Keratinocyte (primary cell): ENCODE measurements at regions not wholly inside any gene's neighbourhood (a gene's known extent, or its start where the extent isn't known, plus 50 kb on each side); places are given as distances from the start of the nearest gene placed in this dataset.

Experiments
- DNase-seq: peaks from one replicate; pipeline ENCODE4 v3.0.0-alpha.2; 2011; ENCODE audit warnings: low read depth, missing footprints, low spot score
- FAIRE-seq: peaks from 2 replicates; lab custom pipeline; 2011; peaks lifted over from hg19 to GRCh38; lab: Jason Lieb, UNC
- H2AFZ ChIP-seq: 2 replicates; pipeline ENCODE4 v1.6.0; 2012; ENCODE audit warnings: low read length, control low read depth, inconsistent platforms; ENCODE audit not compliant: control insufficient read depth
- H3K27ac ChIP-seq: 2 replicates; pipeline ENCODE4 v1.5.1; 2011; ENCODE audit warnings: low read length; ENCODE audit not compliant: control insufficient read depth, insufficient read depth
- H3K27me3 ChIP-seq: 3 replicates; pipeline ENCODE4 v1.6.0; 2011; ENCODE audit warnings: low read length; ENCODE audit not compliant: control insufficient read depth, insufficient read depth; ENCODE audit errors: extremely low read depth
- H3K36me3 ChIP-seq, 2 experiments: 2 replicates in 1 of 2; 3 replicates in 1 of 2; pipeline ENCODE4 v1.5.1; 2011; ENCODE audit warnings: low read length in 2 of 2, mild to moderate bottlenecking in 1 of 2; ENCODE audit not compliant: control insufficient read depth in 2 of 2, insufficient read depth in 2 of 2; ENCODE audit errors: extremely low read depth in 1 of 2
- H3K4me1 ChIP-seq: 3 replicates; pipeline ENCODE4 v1.5.1; 2011; ENCODE audit warnings: low read length; ENCODE audit not compliant: control insufficient read depth, insufficient read depth; ENCODE audit errors: extremely low read depth
- H3K4me2 ChIP-seq: 3 replicates; pipeline ENCODE4 v1.6.0; 2011; ENCODE audit warnings: low read depth, low read length; ENCODE audit not compliant: control insufficient read depth, insufficient read depth; ENCODE audit errors: extremely low read depth
- H3K4me3 ChIP-seq, 3 experiments: fragments of 200-600 bp in 1 of 3; sonication (generic) in 1 of 3; 2 replicates in 2 of 3; 3 replicates in 1 of 3; pipeline ENCODE4 v1.5.1; 2011 to 2016; ENCODE audit warnings: low read length in 3 of 3, mild to moderate bottlenecking in 3 of 3, control low read depth in 2 of 3, inconsistent platforms in 1 of 3, low read depth in 1 of 3, mixed read lengths in 1 of 3, mixed run types in 1 of 3, moderate library complexity in 1 of 3; ENCODE audit not compliant: control insufficient read depth in 2 of 3, insufficient read depth in 2 of 3; ENCODE audit errors: extremely low read depth in 1 of 3
- H3K79me2 ChIP-seq: 2 replicates; pipeline ENCODE4 v1.6.0; 2012; ENCODE audit warnings: low read length; ENCODE audit not compliant: control insufficient read depth, insufficient read depth
- H3K9ac ChIP-seq: 3 replicates; pipeline ENCODE4 v1.6.0; 2011; ENCODE audit warnings: low read length; ENCODE audit not compliant: control insufficient read depth, insufficient read depth; ENCODE audit errors: extremely low read depth
- H3K9me1 ChIP-seq: 3 replicates; pipeline ENCODE4 v1.6.0; 2011; ENCODE audit warnings: low read length; ENCODE audit not compliant: control insufficient read depth, insufficient read depth; ENCODE audit errors: extremely low read depth
- H3K9me3 ChIP-seq: 2 replicates; pipeline ENCODE4 v1.5.1; 2012; ENCODE audit warnings: low read depth, low read length; ENCODE audit not compliant: control insufficient read depth
- H4K20me1 ChIP-seq: 3 replicates; pipeline ENCODE4 v1.6.0; 2011; ENCODE audit warnings: low read length; ENCODE audit not compliant: control insufficient read depth, insufficient read depth; ENCODE audit errors: extremely low read depth
- EZH2 ChIP-seq: IDR thresholded peaks from one replicate; pipeline ENCODE4 v1.6.1; 2012; ENCODE audit warnings: inconsistent platforms, mild to moderate bottlenecking, low read length, moderate library complexity
- dilution Hi-C: fragments of 300-500 bp; cut with MboI; formaldehyde crosslinking; loops from one replicate; pipeline ENCODE4 v1.7.0; 2020; ENCODE audit warnings: low sequenced_read_pairs; ENCODE audit not compliant: extremely low pct_ligation_motif_present
- TF ChIP-seq, protein P1 (sequence below), 3 experiments: IDR thresholded peaks in 1 of 3; conservative IDR thresholded peaks in 1 of 3; optimal IDR thresholded peaks in 1 of 3; 2 replicates in 2 of 3; 3 replicates in 1 of 3; pipeline versions ENCODE3 to v1.5.1; 2011; ENCODE audit warnings: low read length in 3 of 3, mild to moderate bottlenecking in 3 of 3, moderate library complexity in 2 of 3, control low read depth in 1 of 3, inconsistent platforms in 1 of 3; ENCODE audit not compliant: insufficient read depth in 2 of 3; ENCODE audit errors: extremely low read depth in 1 of 3

DNA sequence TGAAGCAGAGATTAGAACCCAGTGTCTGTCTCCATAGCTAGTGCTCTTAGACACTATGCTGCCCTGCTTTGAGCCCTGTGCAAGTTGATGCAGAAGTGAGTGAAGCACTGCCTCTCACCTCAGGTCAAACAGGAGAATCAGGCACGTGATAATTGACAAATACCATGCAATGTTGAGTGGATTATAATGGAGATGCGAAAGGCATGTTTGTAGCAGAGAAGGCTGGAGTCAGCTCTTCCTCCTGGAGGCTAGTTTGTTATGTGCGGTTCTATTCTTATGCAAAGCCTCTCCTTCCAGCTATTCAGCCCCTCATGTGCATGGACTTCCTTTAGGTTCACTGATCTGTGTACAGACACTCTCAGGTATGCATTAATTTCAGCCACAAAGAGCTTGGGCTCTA is 108.5 kb downstream of the MANEA start:
- Histone ChIP-seq H3K4me3 (no peak overlapping the region), H4K20me1 (no peaks in the 10 kb centered on the region), H3K79me2 (no peaks in the 10 kb centered on the region), H3K4me1 (no peaks in the 10 kb centered on the region), H3K9me1 (no peaks in the 10 kb centered on the region), H3K9ac (no peak overlapping the region), H3K27me3 (no peaks in the 10 kb centered on the region), H3K36me3 (no peaks in the 10 kb centered on the region), H3K27ac (no peak overlapping the region), H2AFZ (no peak overlapping the region), H3K9me3 (no peaks in the 10 kb centered on the region), H3K4me2 (no peak overlapping the region)
- FAIRE-seq (no peak), DNase-seq (no peak)
- TF ChIP-seq EZH2: no peak
- TF ChIP-seq, protein P1, sequence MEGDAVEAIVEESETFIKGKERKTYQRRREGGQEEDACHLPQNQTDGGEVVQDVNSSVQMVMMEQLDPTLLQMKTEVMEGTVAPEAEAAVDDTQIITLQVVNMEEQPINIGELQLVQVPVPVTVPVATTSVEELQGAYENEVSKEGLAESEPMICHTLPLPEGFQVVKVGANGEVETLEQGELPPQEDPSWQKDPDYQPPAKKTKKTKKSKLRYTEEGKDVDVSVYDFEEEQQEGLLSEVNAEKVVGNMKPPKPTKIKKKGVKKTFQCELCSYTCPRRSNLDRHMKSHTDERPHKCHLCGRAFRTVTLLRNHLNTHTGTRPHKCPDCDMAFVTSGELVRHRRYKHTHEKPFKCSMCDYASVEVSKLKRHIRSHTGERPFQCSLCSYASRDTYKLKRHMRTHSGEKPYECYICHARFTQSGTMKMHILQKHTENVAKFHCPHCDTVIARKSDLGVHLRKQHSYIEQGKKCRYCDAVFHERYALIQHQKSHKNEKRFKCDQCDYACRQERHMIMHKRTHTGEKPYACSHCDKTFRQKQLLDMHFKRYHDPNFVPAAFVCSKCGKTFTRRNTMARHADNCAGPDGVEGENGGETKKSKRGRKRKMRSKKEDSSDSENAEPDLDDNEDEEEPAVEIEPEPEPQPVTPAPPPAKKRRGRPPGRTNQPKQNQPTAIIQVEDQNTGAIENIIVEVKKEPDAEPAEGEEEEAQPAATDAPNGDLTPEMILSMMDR (optimal IDR thresholded peaks at IDR 0.05 in 1 of 3, IDR thresholded peaks at IDR 0.05 in 1 of 3, conservative IDR thresholded peaks at IDR 0.05 in 1 of 3; ENCODE audit: extremely low read depth in 1 of 3, insufficient read depth in 2 of 3, low read length in 3 of 3): no peak
- dilution Hi-C loops: no loop called here

DNA sequence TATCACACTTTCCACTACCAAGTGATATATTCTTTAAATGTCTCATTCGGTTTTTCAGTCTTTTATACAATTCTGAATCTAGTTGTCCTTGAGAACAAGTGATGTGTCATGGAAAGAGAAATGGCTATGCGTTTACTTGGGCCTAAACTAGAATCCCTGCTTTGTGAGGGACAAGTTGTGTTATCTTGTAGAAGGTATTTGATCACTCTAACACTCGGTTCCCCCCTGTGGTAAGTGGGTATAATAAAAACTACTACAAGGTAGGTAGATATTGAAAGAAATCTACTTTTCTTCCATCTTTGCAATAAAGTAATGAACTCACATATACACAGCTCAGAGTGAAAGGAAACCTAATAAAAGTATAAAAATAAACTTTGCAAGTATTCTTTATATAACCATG is 108.9 kb downstream of the MANEA start:
- Histone ChIP-seq H3K9me3 (no peaks in the 10 kb centered on the region), H2AFZ (no peak overlapping the region), H4K20me1 (no peaks in the 10 kb centered on the region), H3K9ac (no peak overlapping the region), H3K79me2 (no peaks in the 10 kb centered on the region), H3K9me1 (no peaks in the 10 kb centered on the region), H3K4me2 (no peak overlapping the region), H3K4me3 (no peak overlapping the region), H3K36me3 (no peaks in the 10 kb centered on the region), H3K4me1 (no peaks in the 10 kb centered on the region), H3K27ac (no peak overlapping the region), H3K27me3 (no peaks in the 10 kb centered on the region)
- dilution Hi-C loops: no loop called here
- TF ChIP-seq EZH2: no peak
- TF ChIP-seq, protein P1 (optimal IDR thresholded peaks at IDR 0.05 in 1 of 3, IDR thresholded peaks at IDR 0.05 in 1 of 3, conservative IDR thresholded peaks at IDR 0.05 in 1 of 3; ENCODE audit: extremely low read depth in 1 of 3, insufficient read depth in 2 of 3, low read length in 3 of 3): no peak
- no peak for FAIRE-seq
- DNase-seq: no peak
